Esophagus muscularis mucosa (tissue), 3 donors: ENCODE measurements at regions not wholly inside any gene's neighbourhood (a gene's known extent, or its start where the extent isn't known, plus 50 kb on each side); places are given as distances from the start of the nearest gene placed in this dataset.

Experiments used
- CTCF ChIP-seq, 3 experiments: fragments of 200-600 bp in 2 of 3; fragments of 450-650 bp in 1 of 3; sonication (generic) in 2 of 3; IDR thresholded peaks; one replicate each; pipeline ENCODE4 v1.5.1; 2017 to 2019; ENCODE audit warnings: antibody characterized with exemption in 3 of 3, mild to moderate bottlenecking in 2 of 3, moderate library complexity in 1 of 3
- POLR2A ChIP-seq: fragments of 450-650 bp; IDR thresholded peaks from one replicate; pipeline ENCODE4 v1.6.1; 2017; ENCODE audit warnings: antibody characterized with exemption, moderate library complexity, mild to moderate bottlenecking, low read depth

GRCh38 chr2:120828066-120828465 is 92.4 kb downstream of the GLI2 start:
- TF ChIP-seq CTCF (IDR thresholded peaks at IDR 0.05) = no peak
- TF ChIP-seq POLR2A = no peak
